Left colon (tissue), 2 donors: ENCODE measurements at regions not wholly inside any gene's neighbourhood (a gene's known extent, or its start where the extent isn't known, plus 50 kb on each side); places are given as distances from the start of the nearest gene placed in this dataset.

ENCODE experiments used
- ATAC-seq: fragments of 200-7000 bp; cut with Tn5 transposase; one replicate; pipeline ENCODE4 v1.9.1; 2020; ENCODE audit warnings: mild to moderate bottlenecking, moderate library complexity
- DNase-seq, 2 donors: peaks; one replicate each; pipeline ENCODE4 v3.0.0-alpha.2; 2020
- intact Hi-C, 2 donors: fragments of 100-400 bp; cut with DNase I in 1 of 2; cut with micrococcal nuclease in 1 of 2; formaldehyde crosslinking; loops; one replicate each; pipeline versions ENCODE4 v1.11.2 to v1.14.0; 2022; cut with DNase I, micrococcal nuclease
- donor health status: DM: no; HTN: no; CAD: no.
- donor health status: DM: yes; HTN: yes; CAD: no.

GRCh38 chr16:65788434-65789140 lies 577.9 kb upstream of the CDH5 start:
- ATAC-seq (no peak), DNase-seq (no peak)
- intact Hi-C loops = no loop called here

- intact Hi-C loops = no loop called here
Observed at GRCh38 chr16:65787921-65788320, 578.6 kb upstream of the CDH5 start.

GRCh38 chr16:65786916-65787315 lies 579.6 kb upstream of the CDH5 start:
- intact Hi-C loops = no loop called here
- ATAC-seq = no peak
- DNase-seq = no peak

More at GRCh38 chr16:65787921-65788320, 578.6 kb upstream of the CDH5 start:
- no peak for ATAC-seq
- no peak for DNase-seq

GRCh38 chr16:65783709-65784474 lies 582.6 kb upstream of the CDH5 start:
- intact Hi-C loops = no loop called here
- DNase-seq (no peak), ATAC-seq (no peak)

GRCh38 chr16:65782611-65783600 lies 583.6 kb upstream of the CDH5 start:
- ATAC-seq (no peak), DNase-seq (no peak)
- intact Hi-C loops = no loop called here

GRCh38 chr16:65781855-65782254 lies 584.6 kb upstream of the CDH5 start:
- no peak for DNase-seq
- no peak for ATAC-seq
- intact Hi-C loops = no loop called here

GRCh38 chr16:65781363-65781762 lies 585.1 kb upstream of the CDH5 start:
- ATAC-seq (no peak), DNase-seq (no peak)
- intact Hi-C loops = no loop called here

- no peak for ATAC-seq
Observed at GRCh38 chr16:65779201-65779600, 587.3 kb upstream of the CDH5 start.

GRCh38 chr16:65776639-65777183 lies 589.8 kb upstream of the CDH5 start:
- no peak for ATAC-seq
- intact Hi-C loops = no loop called here

More at GRCh38 chr16:65779201-65779600, 587.3 kb upstream of the CDH5 start:
- intact Hi-C loops = no loop called here
- DNase-seq = no peak

GRCh38 chr16:65775829-65776228 lies 590.7 kb upstream of the CDH5 start:
- ATAC-seq = no peak
- intact Hi-C loops = no loop called here
- DNase-seq = no peak

More at GRCh38 chr16:65776639-65777183, 589.8 kb upstream of the CDH5 start:
- no peak for DNase-seq

- ATAC-seq (no peak), DNase-seq (no peak)
- intact Hi-C loops = no loop called here
Observed at GRCh38 chr16:65774350-65774749, 592.1 kb upstream of the CDH5 start.

GRCh38 chr16:65773301-65773874 lies 593.1 kb upstream of the CDH5 start:
- DNase-seq (no peak), ATAC-seq (no peak)
- intact Hi-C loops = no loop called here

- ATAC-seq (no peak), DNase-seq (no peak)
- intact Hi-C loops = no loop called here
Observed at GRCh38 chr16:65772134-65772732, 594.3 kb upstream of the CDH5 start.

GRCh38 chr16:65771707-65772106 lies 594.8 kb upstream of the CDH5 start:
- intact Hi-C loops = no loop called here
- no peak for DNase-seq
- no peak for ATAC-seq

GRCh38 chr16:65770752-65771151 lies 595.7 kb upstream of the CDH5 start:
- DNase-seq = no peak
- intact Hi-C loops = no loop called here
- no peak for ATAC-seq

GRCh38 chr16:65769776-65770438 lies 596.6 kb upstream of the CDH5 start:
- DNase-seq (no peak), ATAC-seq (no peak)
- intact Hi-C loops = no loop called here

- intact Hi-C loops = no loop called here
- DNase-seq = no peak
- no peak for ATAC-seq
Observed at GRCh38 chr16:65769055-65769465, 597.4 kb upstream of the CDH5 start.

- no peak for DNase-seq
- intact Hi-C loops = no loop called here
- no peak for ATAC-seq
Observed at GRCh38 chr16:65767125-65767524, 599.4 kb upstream of the CDH5 start.
